ENCODE measurements at regions not wholly inside any gene's neighbourhood (a gene's known extent, or its start where the extent isn't known, plus 50 kb on each side); places are given as distances from the start of the nearest gene placed in this dataset.

DNA sequence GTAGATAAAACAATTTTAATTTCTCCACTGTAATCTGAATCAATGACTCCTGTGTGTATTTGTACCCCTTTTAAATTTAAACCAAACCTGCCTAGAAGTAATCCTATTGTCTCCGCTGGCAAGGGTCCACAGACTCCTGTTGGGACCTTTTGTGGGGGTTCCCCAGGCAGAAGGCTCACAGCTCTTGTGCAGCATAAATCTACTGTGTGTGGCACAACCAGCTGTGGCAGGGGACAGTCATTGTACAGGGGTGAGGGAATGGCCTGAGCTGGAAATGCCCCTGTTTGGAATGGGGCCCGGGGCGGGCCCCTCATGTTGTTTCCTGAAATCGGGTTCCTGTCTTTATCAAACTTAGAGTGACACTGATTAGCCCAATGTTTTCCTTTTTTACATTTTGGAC, 318.2 kb upstream of the FAM98A start:
- TF ChIP-seq CTCF (IDR thresholded peaks at IDR 0.05; ENCODE audit: insufficient read depth, low read length, poor library complexity, severe bottlenecking) (no peak), EZH2phosphoT487 (conservative IDR thresholded peaks at IDR 0.05; ENCODE audit: low read length) (no peak)

Data from SU-DHL-6 (cell line).